ENCODE measurements at regions not wholly inside any gene's neighbourhood (a gene's known extent, or its start where the extent isn't known, plus 50 kb on each side); places are given as distances from the start of the nearest gene placed in this dataset.

GRCh38 chr15:81869161-81869954, 176.5 kb downstream of the MEX3B start:
- Histone ChIP-seq H3K27ac (no peak overlapping the region), H3K4me1 (no peaks in the 10 kb centered on the region), H3K9me3 (no peaks in the 10 kb centered on the region), H3K4me3 (no peak overlapping the region), H3K27me3 (no peaks in the 10 kb centered on the region), H3K36me3 (no peaks in the 10 kb centered on the region)
- intact Hi-C loops (cut with DNase I; ENCODE audit: low total_unique reads) (no loop called here), in situ Hi-C loops (cut with MboI; ENCODE audit: low pct_ligation_motif_present in 1 of 4, low pct_unique_long_range_greater_than_20kb in 1 of 4, low sequenced_read_pairs in 3 of 4) (no loop called here)
- 40 to 82% methylated on average over 1 to 10 of the region's 10 CpGs for WGBS, 2 donors (ENCODE audit: low coverage in 1 of 2)
- TF ChIP-seq POLR2AphosphoS5 (IDR thresholded peaks at IDR 0.05) (no peak), CTCF (IDR thresholded peaks at IDR 0.05) (no peak), EP300 (IDR thresholded peaks at IDR 0.05; ENCODE audit: low read depth) (no peak), POLR2A (IDR thresholded peaks at IDR 0.05) (no peak)
- DNase-seq = no peak

GRCh38 chr15:81865850-81866537, 179.8 kb downstream of the MEX3B start:
- TF ChIP-seq CTCF (IDR thresholded peaks at IDR 0.05) = no peak
- no peak for TF ChIP-seq EP300 (IDR thresholded peaks at IDR 0.05; ENCODE audit: low read depth)
- TF ChIP-seq POLR2A (IDR thresholded peaks at IDR 0.05) = no peak
- TF ChIP-seq POLR2AphosphoS5 (IDR thresholded peaks at IDR 0.05) = no peak
- Histone ChIP-seq H3K9me3 (no peaks in the 10 kb centered on the region), H3K36me3 (no peaks in the 10 kb centered on the region), H3K27me3 (no peaks in the 10 kb centered on the region), H3K4me3 (no peak overlapping the region), H3K4me1 (no peaks in the 10 kb centered on the region), H3K27ac (no peak overlapping the region)
- no peak for DNase-seq
- in situ Hi-C loops (cut with MboI; ENCODE audit: low pct_ligation_motif_present in 1 of 4, low pct_unique_long_range_greater_than_20kb in 1 of 4, low sequenced_read_pairs in 3 of 4) (no loop called here), intact Hi-C loops (cut with DNase I; ENCODE audit: low total_unique reads) (no loop called here)
- 78 to 83% methylated on average over 6 to 11 of the region's 11 CpGs for WGBS, 2 donors (ENCODE audit: low coverage in 1 of 2)

- TF ChIP-seq EP300 (IDR thresholded peaks at IDR 0.05; ENCODE audit: low read depth) (no peak), CTCF (IDR thresholded peaks at IDR 0.05) (no peak), POLR2A (IDR thresholded peaks at IDR 0.05) (no peak), POLR2AphosphoS5 (IDR thresholded peaks at IDR 0.05) (no peak)
These were observed 182.7 kb downstream of the MEX3B start for GRCh38 chr15:81863162-81863561.

GRCh38 chr15:81859737-81860516, 185.9 kb downstream of the MEX3B start:
- 54 to 59% methylated on average over 3 to 9 of the region's 9 CpGs for whole genome bisulfite sequencing, 2 donors (ENCODE audit: low coverage in 1 of 2)
- DNase-seq = no peak
- no peaks in the 10 kb centered on the region for H3K4me1 ChIP-seq
- H3K36me3 ChIP-seq = no peaks in the 10 kb centered on the region
- no peaks in the 10 kb centered on the region for H3K9me3 ChIP-seq
- H3K4me3 ChIP-seq = no peak overlapping the region
- intact Hi-C loops (cut with DNase I; ENCODE audit: low total_unique reads) = no loop called here
- TF ChIP-seq POLR2AphosphoS5 (IDR thresholded peaks at IDR 0.05) = no peak
- TF ChIP-seq EP300 (IDR thresholded peaks at IDR 0.05; ENCODE audit: low read depth) = no peak
- TF ChIP-seq CTCF (IDR thresholded peaks at IDR 0.05) = no peak
- no peak for TF ChIP-seq POLR2A (IDR thresholded peaks at IDR 0.05)
- in situ Hi-C loops (cut with MboI; ENCODE audit: low pct_ligation_motif_present in 1 of 4, low pct_unique_long_range_greater_than_20kb in 1 of 4, low sequenced_read_pairs in 3 of 4) = no loop called here
- H3K27me3 ChIP-seq = no peaks in the 10 kb centered on the region
- H3K27ac ChIP-seq = no peak overlapping the region

More at GRCh38 chr15:81863162-81863561, 182.7 kb downstream of the MEX3B start:
- Histone ChIP-seq H3K27me3 (no peaks in the 10 kb centered on the region), H3K9me3 (no peaks in the 10 kb centered on the region), H3K36me3 (no peaks in the 10 kb centered on the region), H3K27ac (no peak overlapping the region), H3K4me3 (no peak overlapping the region), H3K4me1 (no peaks in the 10 kb centered on the region)
- intact Hi-C loops (cut with DNase I; ENCODE audit: low total_unique reads) (no loop called here), in situ Hi-C loops (cut with MboI; ENCODE audit: low pct_ligation_motif_present in 1 of 4, low pct_unique_long_range_greater_than_20kb in 1 of 4, low sequenced_read_pairs in 3 of 4) (no loop called here)
- WGBS, 2 donors (ENCODE audit: low coverage in 1 of 2) = 52 to 88% methylated on average over 2 of the region's 2 CpGs
- no peak for DNase-seq

All from transverse colon (tissue), 4 donors.